ENCODE measurements at regions not wholly inside any gene's neighbourhood (a gene's known extent, or its start where the extent isn't known, plus 50 kb on each side); places are given as distances from the start of the nearest gene placed in this dataset.

- TF ChIP-seq CTCF (IDR thresholded peaks at IDR 0.05; ENCODE audit: borderline replicate concordance, insufficient read depth, low read depth, low read length) = no peak
- H3K4me3 ChIP-seq (ENCODE audit: low read depth, low read length) = no peak overlapping the region
These were observed 979.6 kb downstream of the TFAP2A start for GRCh38 chr6:9435281-9435680.

GRCh38 chr6:9431945-9432344 is 982.9 kb downstream of the TFAP2A start:
- TF ChIP-seq CTCF (IDR thresholded peaks at IDR 0.05; ENCODE audit: borderline replicate concordance, insufficient read depth, low read depth, low read length) = no peak
- no peak overlapping the region for H3K4me3 ChIP-seq (ENCODE audit: low read depth, low read length)

GRCh38 chr6:9428421-9429172 is 986.3 kb downstream of the TFAP2A start:
- TF ChIP-seq CTCF (IDR thresholded peaks at IDR 0.05; ENCODE audit: borderline replicate concordance, insufficient read depth, low read depth, low read length) = no peak
- H3K4me3 ChIP-seq (ENCODE audit: low read depth, low read length) = no peak overlapping the region

GRCh38 chr6:9422138-9422537 is 986.8 kb upstream of the SLC35B3 start:
- no peak overlapping the region for H3K4me3 ChIP-seq (ENCODE audit: low read depth, low read length)
- TF ChIP-seq CTCF (IDR thresholded peaks at IDR 0.05; ENCODE audit: borderline replicate concordance, insufficient read depth, low read depth, low read length) = no peak

GRCh38 chr6:9420316-9421015 is 985.1 kb upstream of the SLC35B3 start:
- H3K4me3 ChIP-seq (ENCODE audit: low read depth, low read length) = no peak overlapping the region
- TF ChIP-seq CTCF (IDR thresholded peaks at IDR 0.05; ENCODE audit: borderline replicate concordance, insufficient read depth, low read depth, low read length) = no peak

- no peak for TF ChIP-seq CTCF (IDR thresholded peaks at IDR 0.05; ENCODE audit: borderline replicate concordance, insufficient read depth, low read depth, low read length)
- H3K4me3 ChIP-seq (ENCODE audit: low read depth, low read length) = no peak overlapping the region
These were observed 982.1 kb upstream of the SLC35B3 start for GRCh38 chr6:9417400-9417799.
